ENCODE measurements at regions not wholly inside any gene's neighbourhood (a gene's known extent, or its start where the extent isn't known, plus 50 kb on each side); places are given as distances from the start of the nearest gene placed in this dataset.

- TF ChIP-seq, protein P1, sequence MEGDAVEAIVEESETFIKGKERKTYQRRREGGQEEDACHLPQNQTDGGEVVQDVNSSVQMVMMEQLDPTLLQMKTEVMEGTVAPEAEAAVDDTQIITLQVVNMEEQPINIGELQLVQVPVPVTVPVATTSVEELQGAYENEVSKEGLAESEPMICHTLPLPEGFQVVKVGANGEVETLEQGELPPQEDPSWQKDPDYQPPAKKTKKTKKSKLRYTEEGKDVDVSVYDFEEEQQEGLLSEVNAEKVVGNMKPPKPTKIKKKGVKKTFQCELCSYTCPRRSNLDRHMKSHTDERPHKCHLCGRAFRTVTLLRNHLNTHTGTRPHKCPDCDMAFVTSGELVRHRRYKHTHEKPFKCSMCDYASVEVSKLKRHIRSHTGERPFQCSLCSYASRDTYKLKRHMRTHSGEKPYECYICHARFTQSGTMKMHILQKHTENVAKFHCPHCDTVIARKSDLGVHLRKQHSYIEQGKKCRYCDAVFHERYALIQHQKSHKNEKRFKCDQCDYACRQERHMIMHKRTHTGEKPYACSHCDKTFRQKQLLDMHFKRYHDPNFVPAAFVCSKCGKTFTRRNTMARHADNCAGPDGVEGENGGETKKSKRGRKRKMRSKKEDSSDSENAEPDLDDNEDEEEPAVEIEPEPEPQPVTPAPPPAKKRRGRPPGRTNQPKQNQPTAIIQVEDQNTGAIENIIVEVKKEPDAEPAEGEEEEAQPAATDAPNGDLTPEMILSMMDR (IDR thresholded peaks at IDR 0.05) = no peak
- TF ChIP-seq POLR2A (IDR thresholded peaks at IDR 0.05) = no peak
- no peak for TF ChIP-seq POLR2AphosphoS5 (IDR thresholded peaks at IDR 0.05; ENCODE audit: insufficient read depth in 1 of 2, low read depth in 1 of 2)
These were observed 72.6 kb upstream of the CDIN1 start for GRCh38 chr15:36506733-36507356.

Measured in vagina (tissue), 2 donors.